HG03066 (cell line): ENCODE measurements at regions not wholly inside any gene's neighbourhood (a gene's known extent, or its start where the extent isn't known, plus 50 kb on each side); places are given as distances from the start of the nearest gene placed in this dataset.

Source experiments
- ATAC-seq: cut with Tn5 transposase; IDR thresholded peaks from one replicate; pipeline ENCODE4 v1.9.1; 2021; ENCODE audit warnings: low read depth; ENCODE audit not compliant: unreplicated experiment

- no peak for ATAC-seq
Observed at GRCh38 chr4:133498149-133498548, 349.1 kb downstream of the PCDH10 start.

GRCh38 chr4:133493776-133494175, 344.7 kb downstream of the PCDH10 start:
- no peak for ATAC-seq

- ATAC-seq: no peak
Observed at GRCh38 chr4:133493241-133493640, 344.1 kb downstream of the PCDH10 start.

GRCh38 chr4:133484287-133484686, 335.2 kb downstream of the PCDH10 start:
- ATAC-seq: no peak

- ATAC-seq: no peak
Observed at GRCh38 chr4:133483600-133484246, 334.6 kb downstream of the PCDH10 start.

GRCh38 chr4:133476063-133476462, 327.0 kb downstream of the PCDH10 start:
- ATAC-seq: no peak

- ATAC-seq: no peak
Observed at GRCh38 chr4:133474501-133474900, 325.4 kb downstream of the PCDH10 start.

GRCh38 chr4:133472244-133472643, 323.1 kb downstream of the PCDH10 start:
- ATAC-seq: no peak

GRCh38 chr4:133467290-133467947, 318.3 kb downstream of the PCDH10 start:
- ATAC-seq: no peak

- no peak for ATAC-seq
Observed at GRCh38 chr4:133465022-133465421, 315.9 kb downstream of the PCDH10 start.

GRCh38 chr4:133464311-133464710, 315.2 kb downstream of the PCDH10 start:
- no peak for ATAC-seq

GRCh38 chr4:133452678-133453077, 303.6 kb downstream of the PCDH10 start:
- no peak for ATAC-seq

GRCh38 chr4:133450813-133451212, 301.7 kb downstream of the PCDH10 start:
- no peak for ATAC-seq

GRCh38 chr4:133440404-133440803, 291.3 kb downstream of the PCDH10 start:
- ATAC-seq: no peak

- ATAC-seq: no peak
Observed at GRCh38 chr4:133439830-133440229, 290.7 kb downstream of the PCDH10 start.

GRCh38 chr4:133424605-133425004, 275.5 kb downstream of the PCDH10 start:
- no peak for ATAC-seq

- no peak for ATAC-seq
Observed at GRCh38 chr4:133403913-133404312, 254.8 kb downstream of the PCDH10 start.

GRCh38 chr4:133402616-133403015, 253.5 kb downstream of the PCDH10 start:
- no peak for ATAC-seq

GRCh38 chr4:133394971-133395627, 246.0 kb downstream of the PCDH10 start:
- no peak for ATAC-seq

GRCh38 chr4:133390198-133390855, 241.2 kb downstream of the PCDH10 start:
- ATAC-seq: no peak

GRCh38 chr4:133389029-133389428, 239.9 kb downstream of the PCDH10 start:
- no peak for ATAC-seq
